K562 (cell line): ENCODE measurements at regions not wholly inside any gene's neighbourhood (a gene's known extent, or its start where the extent isn't known, plus 50 kb on each side); places are given as distances from the start of the nearest gene placed in this dataset.

ENCODE experiments used
- ATAC-seq: fragments of 200-7000 bp; cut with Tn5 transposase; 3 replicates; pipeline ENCODE4 v1.9.1; 2020; ENCODE audit warnings: moderate library complexity
- BruUV-seq: library from RNA; stranded (reverse); fragments of 400-500 nt; replicated peaks from 2 replicates; lab custom pipeline; 2021; lab: Mats Ljungman, UMichigan
- CTCF ChIA-PET: fragments of 300-600 bp; formaldehyde crosslinking; extraction: SDS; loops from one replicate; lab custom pipeline; 2021; ENCODE audit warnings: low intra/inter-chr PET ratio; lab: Yijun Ruan, JAX
- POLR2A ChIA-PET: fragments of 300-600, 350-650 bp; sonication (Branson Sonifier 250); formaldehyde crosslinking; extraction: SDS; loops from one replicate; lab custom pipeline; 2021; ENCODE audit warnings: antibody characterized with exemption, inconsistent platforms; lab: Yijun Ruan, JAX
- DNase-seq, 4 experiments: peaks; one replicate each; pipeline versions ENCODE4 v3.0.0 to v3.0.0-alpha.2; 2011 to 2018; ENCODE audit warnings: low spot score in 3 of 4, mixed read lengths in 3 of 4; ENCODE audit errors: extremely low read depth in 1 of 4
- FAIRE-seq: peaks from 2 replicates; lab custom pipeline; 2011; peaks lifted over from hg19 to GRCh38; lab: Jason Lieb, UNC
- H2AFZ ChIP-seq: 2 replicates; pipeline ENCODE4 v1.6.0; 2011; ENCODE audit warnings: low read depth, low read length, control low read depth, inconsistent platforms
- H3K27ac ChIP-seq: fragments of 200-600 bp; 3 replicates; pipeline ENCODE4 v1.8.0; 2011; ENCODE audit warnings: low read depth, mild to moderate bottlenecking, control low read depth, inconsistent platforms, low read length, moderate library complexity, mixed read lengths; ENCODE audit errors: extremely low read depth
- H3K27me3 ChIP-seq, 2 experiments: fragments of 300-600 bp in 1 of 2; 2 replicates in 1 of 2; 3 replicates in 1 of 2; pipeline versions ENCODE4 v1.6.0 to v1.8.0; 2011; ENCODE audit warnings: inconsistent platforms in 2 of 2, low read length in 2 of 2, mild to moderate bottlenecking in 1 of 2, mixed read lengths in 1 of 2, moderate library complexity in 1 of 2; ENCODE audit not compliant: control insufficient read depth in 2 of 2, insufficient read depth in 2 of 2
- H3K36me3 ChIP-seq: fragments of 300-600 bp; 3 replicates; pipeline ENCODE4 v1.8.0; 2011; ENCODE audit warnings: mild to moderate bottlenecking, low read length, inconsistent platforms; ENCODE audit not compliant: control insufficient read depth, insufficient read depth
- H3K4me1 ChIP-seq, 2 experiments: fragments of 200-600 bp in 1 of 2; replicated peaks in 1 of 2; 2 replicates in 1 of 2; 3 replicates in 1 of 2; pipeline versions ENCODE4 v1.5.1 to v1.8.0; 2011; ENCODE audit warnings: inconsistent platforms in 2 of 2, low read length in 2 of 2, mild to moderate bottlenecking in 1 of 2, mixed read lengths in 1 of 2, moderate library complexity in 1 of 2; ENCODE audit not compliant: control insufficient read depth in 2 of 2, insufficient read depth in 2 of 2
- H3K4me2 ChIP-seq: 2 replicates; pipeline ENCODE4 v1.6.1; 2011; ENCODE audit warnings: low read length, control low read depth, inconsistent platforms, mixed read lengths; ENCODE audit not compliant: insufficient read depth
- H3K4me3 ChIP-seq: fragments of 200-600 bp; sonication (generic), shearing (Covaris generic); 2 replicates; pipeline ENCODE4 v1.5.1; 2016; ENCODE audit warnings: control low read depth, inconsistent platforms
- H3K79me2 ChIP-seq: fragments of 200-600 bp; 3 replicates; pipeline ENCODE4 v1.8.0; 2011; ENCODE audit warnings: low read length, inconsistent platforms; ENCODE audit not compliant: control insufficient read depth, insufficient read depth
- H3K9ac ChIP-seq, 2 experiments: 2 replicates each; pipeline versions ENCODE4 v1.6.0 to v1.6.1; 2011; ENCODE audit warnings: low read depth in 2 of 2, low read length in 2 of 2, control low read depth in 1 of 2, inconsistent platforms in 1 of 2, mild to moderate bottlenecking in 1 of 2, mixed read lengths in 1 of 2; ENCODE audit not compliant: insufficient read depth in 1 of 2
- H3K9me1 ChIP-seq: one replicate; pipeline ENCODE4 v1.6.0; 2011; ENCODE audit warnings: inconsistent platforms, mild to moderate bottlenecking, low read length, moderate library complexity; ENCODE audit not compliant: control insufficient read depth, insufficient read depth
- H3K9me3 ChIP-seq: replicated peaks from 2 replicates; pipeline ENCODE4 v1.5.1; 2011; ENCODE audit warnings: low read depth, low read length, inconsistent platforms; ENCODE audit not compliant: control insufficient read depth, insufficient read depth
- H4K20me1 ChIP-seq: replicated peaks from 2 replicates; pipeline ENCODE4 v1.6.1; 2011; ENCODE audit warnings: low read length, inconsistent platforms, mixed read lengths; ENCODE audit not compliant: control insufficient read depth, insufficient read depth
- BDP1 ChIP-seq: IDR thresholded peaks from 3 replicates; pipeline ENCODE4 v1.6.1; 2011; ENCODE audit not compliant: insufficient read length, insufficient read depth
- SAFB2 ChIP-seq: fragments of 200-400 bp; formaldehyde crosslinking; IDR thresholded peaks from 2 replicates; pipeline ENCODE4 v1.6.1; 2018; ENCODE audit warnings: borderline replicate concordance, low read length, low read depth, moderate library complexity; ENCODE audit not compliant: severe bottlenecking
- ZNF217 ChIP-seq: sonication (generic); formaldehyde crosslinking; IDR thresholded peaks from 2 replicates; pipeline ENCODE4 v1.8.0; 2022; ENCODE audit warnings: mild to moderate bottlenecking, missing genetic modification reagents
- WGBS: fragments of 100-300 bp; shearing (Covaris generic); methylation state at CpG from one replicate; pipeline ENCODE4 v1.1.6; 2016; ENCODE audit warnings: low coverage, mixed read lengths; ENCODE audit not compliant: insufficient coverage; ENCODE audit errors: missing lambda C conversion rate; 5-methylcytosine and 5-hydroxymethylcytosine counted together
- in situ Hi-C: fragments of 300-500 bp; cut with MboI; formaldehyde crosslinking; loops from 4 replicates; pipeline ENCODE4 v1.15.0; 2018; ENCODE audit warnings: inconsistent platforms, mixed read lengths
- intact Hi-C: fragments of 100-400 bp; cut with micrococcal nuclease; formaldehyde crosslinking; loops from 2 replicates; pipeline ENCODE4 v1.14.2; 2022
- TF ChIP-seq, protein P1 (sequence below): fragments of 450-650 bp; IDR thresholded peaks from 2 replicates; pipeline ENCODE4 v1.6.1; 2016; ENCODE audit warnings: antibody characterized with exemption

GRCh38 chr2:6683516-6683915 is 182.2 kb downstream of the CMPK2 start (continued):
- TF ChIP-seq BDP1 = no peak

DNA sequence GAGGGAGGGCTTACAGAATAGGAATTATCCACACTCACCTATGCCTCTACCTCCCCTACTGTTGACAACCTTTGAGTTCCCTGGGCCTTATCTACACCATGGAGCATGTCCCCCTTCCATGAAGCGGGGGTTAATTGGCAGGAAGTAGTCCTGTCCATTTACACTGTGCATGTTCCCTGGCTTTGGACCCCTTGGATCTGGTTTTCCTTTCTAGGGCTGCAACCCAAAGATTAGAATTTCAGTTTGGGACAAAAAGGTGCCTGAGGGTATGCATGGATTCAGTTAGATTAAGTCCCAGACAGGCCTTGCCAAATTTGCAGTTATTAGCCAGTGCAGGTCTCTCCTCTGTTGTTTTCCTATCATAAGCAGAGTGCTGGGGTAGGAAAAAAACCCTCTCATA is 180.3 kb downstream of the CMPK2 start:
- Histone ChIP-seq H3K9ac (no peak overlapping the region), H3K27ac (no peak overlapping the region), H3K79me2 (no peaks in the 10 kb centered on the region), H3K4me2 (no peak overlapping the region), H3K9me3 (no peaks in the 10 kb centered on the region), H3K27me3 (no peaks in the 10 kb centered on the region), H3K4me3 (no peak overlapping the region), H2AFZ (no peak overlapping the region), H3K4me1 (no peaks in the 10 kb centered on the region), H3K9me1 (no peaks in the 10 kb centered on the region), H4K20me1 (no peaks in the 10 kb centered on the region), H3K36me3 (no peaks in the 10 kb centered on the region)
- BruUV-seq = no TSS peak
- no peak for FAIRE-seq
- no peak for TF ChIP-seq ZNF217 (CRISPR knock-in tag)
- no peak for TF ChIP-seq SAFB2
- TF ChIP-seq, protein P1, sequence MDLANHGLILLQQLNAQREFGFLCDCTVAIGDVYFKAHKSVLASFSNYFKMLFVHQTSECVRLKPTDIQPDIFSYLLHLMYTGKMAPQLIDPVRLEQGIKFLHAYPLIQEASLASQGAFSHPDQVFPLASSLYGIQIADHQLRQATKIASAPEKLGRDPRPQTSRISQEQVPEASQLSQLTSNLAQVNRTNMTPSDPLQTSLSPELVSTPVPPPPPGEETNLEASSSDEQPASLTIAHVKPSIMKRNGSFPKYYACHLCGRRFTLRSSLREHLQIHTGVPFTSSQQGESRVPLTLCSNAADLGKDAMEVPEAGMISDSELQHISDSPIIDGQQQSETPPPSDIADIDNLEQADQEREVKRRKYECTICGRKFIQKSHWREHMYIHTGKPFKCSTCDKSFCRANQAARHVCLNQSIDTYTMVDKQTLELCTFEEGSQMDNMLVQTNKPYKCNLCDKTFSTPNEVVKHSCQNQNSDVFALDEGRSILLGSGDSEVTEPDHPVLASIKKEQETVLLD = no peak
- POLR2A ChIA-PET = no interaction called here
- CTCF ChIA-PET = no interaction called here
- no peak for DNase-seq
- 7% methylated on average over 1 of the region's 1 CpG for WGBS
- no peak for ATAC-seq
- intact Hi-C loops = no loop called here
- in situ Hi-C loops = no loop called here
